ENCODE measurements at regions not wholly inside any gene's neighbourhood (a gene's known extent, or its start where the extent isn't known, plus 50 kb on each side); places are given as distances from the start of the nearest gene placed in this dataset.
"Not testable (repeated sequence)": the region's sequence is repeated elsewhere in the genome, so short reads cannot be mapped to it uniquely, and the experiment has no call there.

DNA sequence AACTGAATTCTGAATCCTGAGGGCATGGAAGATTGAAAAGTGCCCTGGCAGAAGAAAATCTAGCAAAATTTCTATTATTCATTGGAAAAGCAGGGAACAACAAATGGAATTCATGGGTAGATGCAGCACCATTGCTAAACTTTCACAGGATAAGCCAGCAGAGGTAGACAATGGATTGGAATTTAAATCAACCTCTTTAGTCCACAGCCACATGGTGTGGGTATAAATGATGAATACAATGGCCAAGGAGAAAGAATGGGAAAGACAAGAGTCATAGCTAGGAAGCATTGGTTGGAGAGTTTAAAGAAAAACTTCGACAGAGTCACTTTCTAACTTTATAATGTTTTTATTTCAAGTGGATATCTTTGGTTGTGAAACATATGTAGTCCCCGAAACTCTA is 332.8 kb upstream of the PUDP start:
- TF ChIP-seq, protein P1, sequence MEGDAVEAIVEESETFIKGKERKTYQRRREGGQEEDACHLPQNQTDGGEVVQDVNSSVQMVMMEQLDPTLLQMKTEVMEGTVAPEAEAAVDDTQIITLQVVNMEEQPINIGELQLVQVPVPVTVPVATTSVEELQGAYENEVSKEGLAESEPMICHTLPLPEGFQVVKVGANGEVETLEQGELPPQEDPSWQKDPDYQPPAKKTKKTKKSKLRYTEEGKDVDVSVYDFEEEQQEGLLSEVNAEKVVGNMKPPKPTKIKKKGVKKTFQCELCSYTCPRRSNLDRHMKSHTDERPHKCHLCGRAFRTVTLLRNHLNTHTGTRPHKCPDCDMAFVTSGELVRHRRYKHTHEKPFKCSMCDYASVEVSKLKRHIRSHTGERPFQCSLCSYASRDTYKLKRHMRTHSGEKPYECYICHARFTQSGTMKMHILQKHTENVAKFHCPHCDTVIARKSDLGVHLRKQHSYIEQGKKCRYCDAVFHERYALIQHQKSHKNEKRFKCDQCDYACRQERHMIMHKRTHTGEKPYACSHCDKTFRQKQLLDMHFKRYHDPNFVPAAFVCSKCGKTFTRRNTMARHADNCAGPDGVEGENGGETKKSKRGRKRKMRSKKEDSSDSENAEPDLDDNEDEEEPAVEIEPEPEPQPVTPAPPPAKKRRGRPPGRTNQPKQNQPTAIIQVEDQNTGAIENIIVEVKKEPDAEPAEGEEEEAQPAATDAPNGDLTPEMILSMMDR (IDR thresholded peaks at IDR 0.05; ENCODE audit: unreplicated experiment in 3 of 3) = no peak
- Mint-ChIP-seq H3K36me3 (ENCODE audit: low read depth) (no peaks in the 10 kb centered on the region), H3K27ac (no peak overlapping the region), H3K4me1 (no peaks in the 10 kb centered on the region), H3K4me3 (no peak overlapping the region), H3K27me3 (ENCODE audit: low read depth) (no peaks in the 10 kb centered on the region), H3K9me3 (peaks cover 8% of the 10 kb centered on the region)

DNA sequence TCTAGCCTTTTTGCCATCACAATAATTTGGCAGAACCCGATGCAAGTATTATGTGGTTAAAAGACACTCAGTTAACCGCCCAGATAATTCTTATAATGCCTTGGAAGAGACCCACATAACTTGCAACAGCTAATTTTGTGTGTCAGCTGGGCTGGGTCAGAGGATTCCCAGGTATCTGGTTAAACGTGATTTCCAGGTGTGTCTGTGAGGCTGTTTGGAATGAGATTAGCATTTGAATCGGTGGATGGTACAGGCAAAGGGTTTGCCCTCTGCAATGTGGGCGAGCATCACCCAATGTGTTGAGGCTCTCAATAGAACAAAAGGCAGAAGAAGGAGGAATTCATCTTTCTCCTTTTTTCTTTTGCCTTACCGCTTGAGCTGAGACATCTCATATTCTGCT is 314.2 kb upstream of the PUDP start:
- no peak overlapping the region for H3K4me3 Mint-ChIP-seq
- H3K9me3 Mint-ChIP-seq = no peaks in the 10 kb centered on the region
- TF ChIP-seq, protein P1 (IDR thresholded peaks at IDR 0.05; ENCODE audit: unreplicated experiment in 3 of 3) = no peak
- peaks cover 4% of the 10 kb centered on the region for H3K4me1 Mint-ChIP-seq
- H3K27me3 Mint-ChIP-seq (ENCODE audit: low read depth) = no peaks in the 10 kb centered on the region
- H3K36me3 Mint-ChIP-seq (ENCODE audit: low read depth) = no peaks in the 10 kb centered on the region
- H3K27ac Mint-ChIP-seq = no peak overlapping the region

DNA sequence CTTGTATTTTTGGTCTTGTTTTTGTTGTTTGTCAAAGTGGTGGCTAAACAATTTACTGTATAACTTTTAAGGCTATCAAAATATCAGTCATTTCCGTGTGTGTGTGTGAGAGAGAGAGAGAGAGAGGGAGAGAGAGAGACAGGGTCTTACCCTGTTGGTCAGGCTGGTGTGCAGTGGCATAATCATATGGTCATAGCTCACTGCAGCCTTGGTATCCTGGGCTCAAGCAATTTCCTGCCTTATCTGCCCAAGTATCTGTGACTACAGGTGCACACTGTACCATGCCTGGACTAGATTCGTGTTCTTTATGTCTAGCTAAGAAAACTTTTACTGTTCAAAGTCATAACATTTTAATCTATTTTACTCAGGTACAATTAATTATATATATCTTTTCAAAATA is 313.1 kb upstream of the PUDP start:
- H3K27me3 Mint-ChIP-seq (ENCODE audit: low read depth); H3K36me3 Mint-ChIP-seq (ENCODE audit: low read depth); H3K27ac Mint-ChIP-seq; H3K4me3 Mint-ChIP-seq; H3K9me3 Mint-ChIP-seq; H3K4me1 Mint-ChIP-seq: not testable (repeated sequence)

DNA sequence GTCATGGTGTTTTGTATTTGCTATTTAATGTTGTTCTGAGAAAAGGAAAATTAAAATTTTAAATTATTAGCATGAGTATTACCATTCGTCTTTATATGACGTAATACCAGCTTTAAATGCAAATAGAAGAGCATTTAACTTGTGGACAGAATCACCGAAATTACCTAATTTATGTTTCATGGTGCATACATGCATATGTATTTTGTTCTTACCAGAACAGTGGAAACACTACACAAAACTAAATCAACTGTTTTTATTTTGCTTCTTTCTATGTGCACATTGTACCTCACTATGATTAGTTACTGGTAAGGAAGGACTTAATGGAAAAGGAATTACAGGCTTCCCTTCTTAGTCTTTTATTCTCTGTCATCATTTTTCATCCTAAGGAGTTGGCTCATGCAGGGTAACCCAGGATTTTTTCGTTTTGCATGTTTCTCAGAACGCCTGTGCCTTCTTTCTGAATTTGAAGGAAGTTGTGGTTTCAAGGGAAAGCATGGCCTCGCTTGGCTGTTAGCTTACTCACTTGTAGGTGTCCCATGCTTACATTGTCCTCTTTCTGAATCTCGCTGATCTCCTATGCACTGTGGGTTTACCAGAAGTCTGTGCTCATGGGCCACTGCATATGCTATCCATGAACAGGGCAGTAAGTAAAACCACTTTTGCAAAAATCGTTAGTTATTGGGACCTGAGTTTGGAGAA is 300.0 kb upstream of the PUDP start:
- H3K4me3 Mint-ChIP-seq = no peak overlapping the region
- H3K4me1 Mint-ChIP-seq = peaks cover 12% of the 10 kb centered on the region
- H3K9me3 Mint-ChIP-seq = no peaks in the 10 kb centered on the region

DNA sequence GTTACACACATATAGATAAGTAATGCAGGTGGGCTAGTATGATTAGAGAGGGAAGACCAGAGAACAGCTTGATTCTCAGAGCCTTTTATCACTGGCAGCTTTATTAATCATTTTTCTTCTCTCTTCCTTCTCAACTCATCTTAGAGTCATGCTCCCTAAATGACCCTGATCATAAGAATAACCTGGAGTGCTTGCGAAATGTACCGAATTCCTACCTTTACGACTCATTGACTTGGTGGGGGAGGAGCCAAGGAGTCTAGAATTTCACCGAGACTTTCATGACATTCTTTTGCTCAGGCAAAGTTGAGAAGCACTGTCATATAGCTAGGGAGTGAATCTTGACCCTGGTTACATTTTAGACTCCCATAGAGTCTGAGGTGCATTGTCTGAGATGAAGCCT is 298.9 kb upstream of the PUDP start:
- Mint-ChIP-seq H3K4me3 (no peak overlapping the region), H3K9me3 (no peaks in the 10 kb centered on the region), H3K27ac (no peak overlapping the region)

More for the DNA sequence above, 300.0 kb upstream of the PUDP start:
- TF ChIP-seq, protein P1 (IDR thresholded peaks at IDR 0.05; ENCODE audit: unreplicated experiment in 3 of 3) = no peak
- Mint-ChIP-seq H3K36me3 (ENCODE audit: low read depth) (no peaks in the 10 kb centered on the region), H3K27ac (no peak overlapping the region), H3K27me3 (ENCODE audit: low read depth) (no peaks in the 10 kb centered on the region)

DNA sequence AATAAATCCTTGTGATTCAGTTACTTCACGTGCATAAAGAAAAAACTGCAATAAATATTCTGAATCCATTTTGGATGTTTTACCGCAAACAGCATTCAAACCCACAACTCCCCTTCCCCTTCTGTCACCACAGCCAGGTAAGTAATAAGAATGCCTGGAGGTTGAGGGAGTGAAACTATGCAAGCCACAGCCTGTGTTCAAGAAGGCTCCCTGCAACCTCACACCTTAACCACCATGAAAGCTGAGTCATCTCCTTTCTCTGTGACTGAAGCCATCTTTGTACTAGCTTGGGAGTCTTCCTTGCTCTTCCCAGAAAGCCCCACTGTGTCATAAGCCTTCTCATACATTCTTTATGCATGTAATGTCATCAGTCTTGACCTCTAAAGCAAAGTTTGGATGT is 297.0 kb upstream of the PUDP start:
- Mint-ChIP-seq H3K9me3 (no peaks in the 10 kb centered on the region), H3K36me3 (ENCODE audit: low read depth) (no peaks in the 10 kb centered on the region), H3K4me3 (no peak overlapping the region), H3K4me1 (peaks cover 9% of the 10 kb centered on the region), H3K27ac (no peak overlapping the region), H3K27me3 (ENCODE audit: low read depth) (no peaks in the 10 kb centered on the region)
- TF ChIP-seq, protein P1 (IDR thresholded peaks at IDR 0.05; ENCODE audit: unreplicated experiment in 3 of 3) = no peak

More for the DNA sequence above, 298.9 kb upstream of the PUDP start:
- Mint-ChIP-seq H3K27me3 (ENCODE audit: low read depth) (no peaks in the 10 kb centered on the region), H3K4me1 (peaks cover 12% of the 10 kb centered on the region), H3K36me3 (ENCODE audit: low read depth) (no peaks in the 10 kb centered on the region)
- TF ChIP-seq, protein P1 (IDR thresholded peaks at IDR 0.05; ENCODE audit: unreplicated experiment in 3 of 3) = no peak

Data from nephron (organoid).